ENCODE measurements at regions not wholly inside any gene's neighbourhood (a gene's known extent, or its start where the extent isn't known, plus 50 kb on each side); places are given as distances from the start of the nearest gene placed in this dataset.

GRCh38 chr1:244329591-244330317 lies 122.0 kb downstream of the ADSS2 start:
- POLR2A ChIA-PET = no interaction called here

GRCh38 chr1:244330318-244330625 lies 121.4 kb downstream of the ADSS2 start:
- Histone ChIP-seq H3K9me3 (ENCODE audit: control insufficient read depth, insufficient read depth, low read depth, low read length) (no peaks in the 10 kb centered on the region; the same call in 1 of the 2 replicates), H3K27ac (ENCODE audit: extremely low read depth, low read depth, low read length) (no peak overlapping the region), H3K36me3 (ENCODE audit: control insufficient read depth in 2 of 2, insufficient read depth in 1 of 2, low read length in 2 of 2) (no peaks in the 10 kb centered on the region), H3K4me3 (ENCODE audit: low read depth, low read length) (no peak overlapping the region), H3K4me1 (ENCODE audit: control insufficient read depth, insufficient read depth, low read length) (no peaks in the 10 kb centered on the region)
- CTCF ChIA-PET = interaction anchor here (0.6 kb wide), 2 partner anchors 58 to 97 kb away, joined by 3 to 5 read pairs; no protein-coding TSS in a partner anchor
- TF ChIP-seq ZNF629 (tag by site-specific recombination; IDR thresholded peaks at IDR 0.05) = no peak
- no peak for TF ChIP-seq PRDM2 (tag by site-specific recombination; IDR thresholded peaks at IDR 0.05; ENCODE audit: borderline replicate concordance)
- TF ChIP-seq KLF7 (tag by site-specific recombination; IDR thresholded peaks at IDR 0.05; ENCODE audit: borderline replicate concordance) = no peak
- TF ChIP-seq SCRT2 (tag by site-specific recombination; IDR thresholded peaks at IDR 0.05) = no peak
- no peak for TF ChIP-seq ZNF596 (tag by site-specific recombination; IDR thresholded peaks at IDR 0.05)
- TF ChIP-seq ZNF433 (tag by site-specific recombination; IDR thresholded peaks at IDR 0.05; ENCODE audit: low read depth) = no peak
- TF ChIP-seq ZNF292 (tag by site-specific recombination; IDR thresholded peaks at IDR 0.05; ENCODE audit: borderline replicate concordance, low read depth) = no peak
- no peak for TF ChIP-seq ZNF366 (tag by site-specific recombination; conservative IDR thresholded peaks at IDR 0.05)
- TF ChIP-seq SP7 (tag by site-specific recombination; IDR thresholded peaks at IDR 0.05) = no peak
- TF ChIP-seq ZNF561 (tag by site-specific recombination; IDR thresholded peaks at IDR 0.05; ENCODE audit: borderline replicate concordance) = no peak
- TF ChIP-seq ZNF677 (tag by site-specific recombination; IDR thresholded peaks at IDR 0.05) = no peak
- TF ChIP-seq ZNF394 (tag by site-specific recombination; IDR thresholded peaks at IDR 0.05; ENCODE audit: borderline replicate concordance) = no peak
- no peak for TF ChIP-seq ZNF221 (tag by site-specific recombination; IDR thresholded peaks at IDR 0.05; ENCODE audit: borderline replicate concordance)
- POLR2A ChIA-PET = no interaction called here

More at GRCh38 chr1:244329591-244330317, 122.0 kb downstream of the ADSS2 start:
- Histone ChIP-seq H3K9me3 (ENCODE audit: control insufficient read depth, insufficient read depth, low read depth, low read length) (no peaks in the 10 kb centered on the region; the same call in 1 of the 2 replicates), H3K27ac (ENCODE audit: extremely low read depth, low read depth, low read length) (no peak overlapping the region), H3K36me3 (ENCODE audit: control insufficient read depth in 2 of 2, insufficient read depth in 1 of 2, low read length in 2 of 2) (no peaks in the 10 kb centered on the region), H3K4me1 (ENCODE audit: control insufficient read depth, insufficient read depth, low read length) (no peaks in the 10 kb centered on the region), H3K4me3 (ENCODE audit: low read depth, low read length) (no peak overlapping the region)
- no peak for TF ChIP-seq BCL11B (tag by site-specific recombination; IDR thresholded peaks at IDR 0.05; ENCODE audit: low read depth)
- TF ChIP-seq ZIC2 (tag by site-specific recombination; IDR thresholded peaks at IDR 0.05) = no peak
- TF ChIP-seq BCL11A (tag by site-specific recombination; IDR thresholded peaks at IDR 0.05; ENCODE audit: low read depth) = no peak
- TF ChIP-seq ZBTB6 (tag by site-specific recombination; IDR thresholded peaks at IDR 0.05) = no peak
- TF ChIP-seq ZNF529 (tag by site-specific recombination; IDR thresholded peaks at IDR 0.05; ENCODE audit: insufficient replicate concordance) = no peak
- TF ChIP-seq ZBTB44 (tag by site-specific recombination; IDR thresholded peaks at IDR 0.05) = no peak
- no peak for TF ChIP-seq CTCF (tag by site-specific recombination; IDR thresholded peaks at IDR 0.05)
- CTCF ChIA-PET = interaction anchor here (0.6 kb wide), 2 partner anchors 57 to 96 kb away, joined by 3 to 5 read pairs; no protein-coding TSS in a partner anchor
